ENCODE measurements at regions not wholly inside any gene's neighbourhood (a gene's known extent, or its start where the extent isn't known, plus 50 kb on each side); places are given as distances from the start of the nearest gene placed in this dataset.

DNA sequence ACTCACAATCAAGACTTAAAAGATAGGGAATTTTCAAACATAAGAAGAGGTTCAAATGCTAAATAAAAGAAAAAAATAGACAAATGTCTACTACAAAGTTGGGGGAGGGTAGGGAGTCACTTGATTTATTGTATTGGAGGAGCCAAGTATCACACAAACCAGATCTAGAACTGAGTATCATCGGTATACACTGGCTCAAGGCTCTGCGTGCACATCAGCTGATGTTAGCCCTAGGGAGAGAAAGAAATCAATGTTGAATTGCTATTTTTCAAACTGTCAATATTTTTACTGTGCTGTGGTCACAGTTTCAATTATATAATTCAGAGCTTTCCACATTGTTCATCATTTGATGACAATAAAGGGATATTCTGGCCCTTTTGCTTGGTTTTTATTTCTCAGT is 54.9 kb upstream of the RXFP2 start:
- Histone ChIP-seq H3K27me3 (no peaks in the 10 kb centered on the region), H3K27ac (no peak overlapping the region), H3K4me1 (no peaks in the 10 kb centered on the region), H3K4me3 (no peak overlapping the region), H3K9me3 (no peaks in the 10 kb centered on the region), H3K36me3 (no peaks in the 10 kb centered on the region)
- no peak for DNase-seq (ENCODE audit: low spot score in 2 of 2)
- TF ChIP-seq, protein P1, sequence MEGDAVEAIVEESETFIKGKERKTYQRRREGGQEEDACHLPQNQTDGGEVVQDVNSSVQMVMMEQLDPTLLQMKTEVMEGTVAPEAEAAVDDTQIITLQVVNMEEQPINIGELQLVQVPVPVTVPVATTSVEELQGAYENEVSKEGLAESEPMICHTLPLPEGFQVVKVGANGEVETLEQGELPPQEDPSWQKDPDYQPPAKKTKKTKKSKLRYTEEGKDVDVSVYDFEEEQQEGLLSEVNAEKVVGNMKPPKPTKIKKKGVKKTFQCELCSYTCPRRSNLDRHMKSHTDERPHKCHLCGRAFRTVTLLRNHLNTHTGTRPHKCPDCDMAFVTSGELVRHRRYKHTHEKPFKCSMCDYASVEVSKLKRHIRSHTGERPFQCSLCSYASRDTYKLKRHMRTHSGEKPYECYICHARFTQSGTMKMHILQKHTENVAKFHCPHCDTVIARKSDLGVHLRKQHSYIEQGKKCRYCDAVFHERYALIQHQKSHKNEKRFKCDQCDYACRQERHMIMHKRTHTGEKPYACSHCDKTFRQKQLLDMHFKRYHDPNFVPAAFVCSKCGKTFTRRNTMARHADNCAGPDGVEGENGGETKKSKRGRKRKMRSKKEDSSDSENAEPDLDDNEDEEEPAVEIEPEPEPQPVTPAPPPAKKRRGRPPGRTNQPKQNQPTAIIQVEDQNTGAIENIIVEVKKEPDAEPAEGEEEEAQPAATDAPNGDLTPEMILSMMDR (IDR thresholded peaks at IDR 0.05) = no peak
- intact Hi-C loops (cut with DNase I) = no loop called here

DNA sequence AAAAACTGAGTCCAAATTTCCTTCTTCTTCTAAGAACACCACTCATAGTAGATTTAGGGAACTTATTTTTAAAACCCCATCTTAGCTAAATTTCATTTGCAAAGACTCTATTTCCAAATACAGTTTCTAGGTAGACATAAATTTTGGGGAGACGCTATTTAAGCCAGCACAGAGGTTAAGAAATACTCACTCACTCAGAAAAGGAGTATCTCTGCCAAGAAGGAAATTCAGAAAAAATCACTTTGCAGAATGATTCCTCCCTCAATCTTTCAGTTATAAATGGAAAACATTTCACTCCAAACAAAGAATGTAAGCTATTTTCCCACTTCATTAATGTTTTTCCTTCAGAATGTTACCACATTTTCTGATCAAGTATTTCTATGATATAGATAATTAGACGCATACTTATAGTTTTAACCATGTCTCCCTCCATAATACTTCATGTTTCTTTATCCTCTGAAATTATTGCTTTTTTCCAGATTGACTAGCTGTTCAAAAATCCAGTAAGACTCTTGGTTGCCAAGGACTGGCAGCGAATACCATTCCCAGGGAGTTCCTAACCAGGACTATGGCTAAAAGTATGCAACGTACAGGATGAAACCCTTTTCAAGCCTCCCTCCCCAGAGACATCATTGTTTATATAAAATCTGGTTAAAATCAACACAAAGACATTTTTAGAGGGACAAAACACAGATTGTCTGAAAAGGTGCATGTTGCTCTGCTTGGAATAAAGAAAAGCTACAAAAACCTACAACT is 52.5 kb upstream of the RXFP2 start:
- DNase-seq (ENCODE audit: low spot score in 2 of 2) = no peak
- Histone ChIP-seq H3K4me1 (no peaks in the 10 kb centered on the region), H3K36me3 (no peaks in the 10 kb centered on the region), H3K27ac (no peak overlapping the region), H3K9me3 (no peaks in the 10 kb centered on the region), H3K4me3 (no peak overlapping the region), H3K27me3 (no peaks in the 10 kb centered on the region)
- TF ChIP-seq, protein P1 (IDR thresholded peaks at IDR 0.05) = no peak
- intact Hi-C loops (cut with DNase I) = no loop called here

Data from ascending aorta (tissue), 2 donors.